ENCODE measurements at regions not wholly inside any gene's neighbourhood (a gene's known extent, or its start where the extent isn't known, plus 50 kb on each side); places are given as distances from the start of the nearest gene placed in this dataset.

- no peaks in the 10 kb centered on the region for H3K36me3 ChIP-seq (ENCODE audit: insufficient read depth)
- no peaks in the 10 kb centered on the region for H3K27me3 ChIP-seq (ENCODE audit: insufficient read depth, low read depth)
- H2AFZ ChIP-seq (ENCODE audit: low read depth), result no peak overlapping the region
- no peaks in the 10 kb centered on the region for H3K79me2 ChIP-seq (ENCODE audit: insufficient read depth, low read depth)
- no peak overlapping the region for H3K4me3 ChIP-seq (IDR thresholded peaks at IDR 0.05; ENCODE audit: insufficient read depth, low read depth, low read length)
- H3K27ac ChIP-seq, result no peak overlapping the region
- no peak overlapping the region for H3K4me2 ChIP-seq
- no peak for TF ChIP-seq CTCF (conservative IDR thresholded peaks at IDR 0.05; ENCODE audit: low read depth, low read length)
- no peaks in the 10 kb centered on the region for H4K20me1 ChIP-seq (ENCODE audit: insufficient read depth)
- H3K9ac ChIP-seq, result no peak overlapping the region
- H3K4me1 ChIP-seq (ENCODE audit: low read depth, poor library complexity, severe bottlenecking), result no peaks in the 10 kb centered on the region
Measured at GRCh38 chr9:126055381-126055985, 271.1 kb upstream of the MVB12B start.

GRCh38 chr9:126056312-126057021, 270.2 kb upstream of the MVB12B start:
- no peak overlapping the region for H3K4me3 ChIP-seq (IDR thresholded peaks at IDR 0.05; ENCODE audit: insufficient read depth, low read depth, low read length)
- H4K20me1 ChIP-seq (ENCODE audit: insufficient read depth), result no peaks in the 10 kb centered on the region
- H2AFZ ChIP-seq (ENCODE audit: low read depth), result no peak overlapping the region
- no peak for TF ChIP-seq CTCF (conservative IDR thresholded peaks at IDR 0.05; ENCODE audit: low read depth, low read length)
- H3K4me2 ChIP-seq, result no peak overlapping the region
- H3K27ac ChIP-seq, result no peak overlapping the region
- no peak overlapping the region for H3K9ac ChIP-seq
- H3K27me3 ChIP-seq (ENCODE audit: insufficient read depth, low read depth), result no peaks in the 10 kb centered on the region
- no peaks in the 10 kb centered on the region for H3K4me1 ChIP-seq (ENCODE audit: low read depth, poor library complexity, severe bottlenecking)
- H3K79me2 ChIP-seq (ENCODE audit: insufficient read depth, low read depth), result no peaks in the 10 kb centered on the region
- no peaks in the 10 kb centered on the region for H3K36me3 ChIP-seq (ENCODE audit: insufficient read depth)

- H3K4me1 ChIP-seq (ENCODE audit: low read depth, poor library complexity, severe bottlenecking), result no peaks in the 10 kb centered on the region
- no peak overlapping the region for H3K27ac ChIP-seq
- H3K36me3 ChIP-seq (ENCODE audit: insufficient read depth), result no peaks in the 10 kb centered on the region
- H4K20me1 ChIP-seq (ENCODE audit: insufficient read depth), result no peaks in the 10 kb centered on the region
- H3K27me3 ChIP-seq (ENCODE audit: insufficient read depth, low read depth), result no peaks in the 10 kb centered on the region
- TF ChIP-seq CTCF (conservative IDR thresholded peaks at IDR 0.05; ENCODE audit: low read depth, low read length), result no peak
- no peak overlapping the region for H3K4me3 ChIP-seq (IDR thresholded peaks at IDR 0.05; ENCODE audit: insufficient read depth, low read depth, low read length)
- no peaks in the 10 kb centered on the region for H3K79me2 ChIP-seq (ENCODE audit: insufficient read depth, low read depth)
- no peak overlapping the region for H2AFZ ChIP-seq (ENCODE audit: low read depth)
- H3K4me2 ChIP-seq, result no peak overlapping the region
- H3K9ac ChIP-seq, result no peak overlapping the region
Measured at GRCh38 chr9:126057121-126057825, 269.4 kb upstream of the MVB12B start.

- Histone ChIP-seq H3K4me2 (no peak overlapping the region), H3K36me3 (ENCODE audit: insufficient read depth) (no peaks in the 10 kb centered on the region), H3K4me3 (IDR thresholded peaks at IDR 0.05; ENCODE audit: insufficient read depth, low read depth, low read length) (no peak overlapping the region), H3K27ac (no peak overlapping the region), H3K79me2 (ENCODE audit: insufficient read depth, low read depth) (no peaks in the 10 kb centered on the region), H3K27me3 (ENCODE audit: insufficient read depth, low read depth) (no peaks in the 10 kb centered on the region), H4K20me1 (ENCODE audit: insufficient read depth) (no peaks in the 10 kb centered on the region), H2AFZ (ENCODE audit: low read depth) (no peak overlapping the region), H3K4me1 (ENCODE audit: low read depth, poor library complexity, severe bottlenecking) (no peaks in the 10 kb centered on the region), H3K9ac (no peak overlapping the region)
- no peak for TF ChIP-seq CTCF (conservative IDR thresholded peaks at IDR 0.05; ENCODE audit: low read depth, low read length)
Measured at GRCh38 chr9:126058011-126058531, 268.6 kb upstream of the MVB12B start.
